GM19043 (cell line): ENCODE measurements at regions not wholly inside any gene's neighbourhood (a gene's known extent, or its start where the extent isn't known, plus 50 kb on each side); places are given as distances from the start of the nearest gene placed in this dataset.

Experiments used
- ATAC-seq: cut with Tn5 transposase; IDR thresholded peaks from one replicate; pipeline ENCODE4 v1.9.1; 2021; ENCODE audit warnings: low read depth; ENCODE audit not compliant: unreplicated experiment

DNA sequence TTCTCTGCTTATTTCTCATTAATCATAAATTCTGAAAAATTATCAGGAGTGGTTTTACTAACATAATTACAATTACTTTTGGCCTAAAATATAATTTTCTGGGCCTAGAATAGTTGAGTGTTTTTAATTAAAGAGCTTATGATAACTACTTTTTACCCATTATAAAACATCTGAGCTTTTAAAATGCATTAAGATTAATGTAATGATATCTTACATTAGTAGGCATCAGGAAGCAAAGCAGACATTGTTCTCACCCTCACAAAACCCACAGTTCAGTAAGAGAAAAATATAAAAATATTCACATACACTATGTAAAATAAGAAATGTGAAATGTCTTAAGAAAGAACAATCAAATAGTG lies 443.7 kb upstream of the SEMA3A start:
- ATAC-seq, result no peak

DNA sequence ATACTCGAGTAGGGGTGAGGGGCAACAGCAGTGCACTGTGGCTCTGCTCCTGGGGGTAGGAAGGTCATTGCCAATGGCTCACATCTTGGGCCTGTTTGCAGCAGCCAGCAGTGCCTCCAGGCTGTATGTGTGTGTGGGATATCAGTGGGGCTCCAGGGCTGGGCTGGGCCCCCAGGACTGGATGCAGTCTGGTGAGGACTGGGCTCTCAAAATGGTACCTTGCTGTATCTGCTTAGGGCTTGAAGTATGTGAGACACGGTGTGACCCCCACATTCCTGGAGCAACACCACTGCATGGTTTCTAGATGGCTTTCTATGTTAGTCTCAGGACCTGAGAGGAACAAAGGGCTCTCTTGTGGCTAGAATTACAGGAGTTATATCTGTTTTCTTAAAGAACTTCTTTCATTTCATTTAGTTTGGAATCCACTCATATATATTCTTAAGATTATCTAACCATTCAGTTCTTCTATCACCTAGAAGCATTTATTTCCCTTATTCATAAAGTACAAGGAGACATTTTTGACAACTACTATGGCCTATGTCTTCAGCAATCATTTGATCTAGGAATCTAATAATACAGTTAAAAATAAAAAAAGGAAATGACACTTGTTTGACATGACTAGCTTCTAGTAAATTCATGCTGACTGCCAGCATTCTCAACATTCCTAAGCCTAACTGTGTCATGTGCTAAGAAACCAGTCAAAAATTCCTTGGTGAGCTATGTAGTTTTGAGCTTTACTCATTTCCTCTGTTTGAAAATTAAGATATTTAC lies 443.2 kb upstream of the SEMA3A start:
- ATAC-seq, result no peak

- ATAC-seq, result no peak
These were observed 437.3 kb upstream of the SEMA3A start for GRCh38 chr7:84631913-84632312.

GRCh38 chr7:84629640-84630318 lies 435.2 kb upstream of the SEMA3A start:
- ATAC-seq, result no peak

DNA sequence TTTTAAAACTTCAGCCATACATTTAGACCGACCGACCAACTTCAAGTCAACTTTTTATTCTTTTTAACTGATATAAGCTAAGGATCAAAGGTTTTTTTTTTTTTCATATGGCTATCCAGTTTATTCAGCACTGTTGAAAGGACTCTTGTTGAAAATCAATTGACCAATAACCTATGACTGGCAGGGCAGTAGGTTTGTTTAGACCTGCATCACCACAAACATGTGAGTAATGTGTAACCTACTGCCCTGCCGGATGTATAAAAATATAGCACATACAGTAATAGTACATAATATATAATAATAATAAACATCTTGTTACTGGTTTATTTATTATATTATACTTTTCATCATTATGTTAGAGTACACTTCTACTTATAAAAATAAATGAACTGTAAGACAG lies 434.6 kb upstream of the SEMA3A start:
- ATAC-seq, result no peak

- no peak for ATAC-seq
These were observed 432.7 kb upstream of the SEMA3A start for GRCh38 chr7:84627250-84627649.

- ATAC-seq, result no peak
These were observed 430.3 kb upstream of the SEMA3A start for GRCh38 chr7:84624927-84625326.

GRCh38 chr7:84624527-84624926 lies 429.9 kb upstream of the SEMA3A start:
- ATAC-seq, result no peak

GRCh38 chr7:84617265-84618030 lies 422.9 kb upstream of the SEMA3A start:
- ATAC-seq, result no peak

DNA sequence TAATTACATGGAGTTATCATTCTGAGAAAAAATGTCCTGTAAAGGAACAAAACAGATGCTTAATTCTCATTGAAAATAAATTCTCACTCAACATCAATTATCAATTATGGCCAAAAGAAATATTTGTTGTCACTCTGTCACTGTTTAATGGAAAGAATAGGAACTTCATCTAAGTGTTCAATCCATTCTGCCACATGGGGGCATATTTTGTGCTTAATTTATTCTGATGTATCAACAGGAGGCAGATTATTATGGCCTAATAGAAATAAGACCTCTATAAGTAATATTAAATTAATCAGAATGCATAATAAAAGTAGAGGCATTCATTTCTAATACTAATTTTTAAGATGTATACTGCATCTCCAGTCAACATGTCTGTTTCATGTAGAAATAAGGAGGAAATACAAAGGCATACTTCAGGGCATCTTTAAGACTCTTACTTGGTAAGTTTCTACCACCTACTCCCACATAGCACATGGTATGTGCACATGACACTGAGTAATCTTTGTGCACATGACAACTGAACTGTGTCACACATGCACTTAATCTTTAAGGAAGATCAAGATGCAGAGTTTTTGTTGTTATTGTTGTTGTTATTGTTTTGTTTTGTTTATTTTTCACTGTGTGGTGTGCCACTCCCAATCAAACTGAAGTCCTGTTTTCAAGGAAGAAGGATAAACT lies 420.4 kb upstream of the SEMA3A start:
- ATAC-seq, result no peak

- no peak for ATAC-seq
These were observed 418.5 kb upstream of the SEMA3A start for GRCh38 chr7:84612981-84613681.

DNA sequence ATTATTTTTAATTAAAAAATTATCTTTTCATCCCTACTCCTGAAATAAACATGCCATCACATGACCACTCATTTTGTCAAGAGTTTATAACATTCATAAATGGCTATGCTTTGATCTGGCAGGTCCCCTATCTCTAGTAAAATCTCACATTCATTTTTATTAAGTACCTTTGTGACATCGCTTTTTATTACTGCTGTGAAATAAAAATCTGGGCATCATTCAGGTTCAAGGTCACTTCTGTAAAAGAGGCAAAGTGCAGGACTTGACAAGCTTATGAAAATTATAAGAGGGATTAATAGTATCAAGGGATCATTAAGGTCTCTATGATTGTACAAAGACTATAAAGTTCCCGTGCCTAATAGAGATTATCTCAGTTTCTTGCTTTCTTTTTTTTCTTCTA lies 416.8 kb upstream of the SEMA3A start:
- ATAC-seq, result no peak

DNA sequence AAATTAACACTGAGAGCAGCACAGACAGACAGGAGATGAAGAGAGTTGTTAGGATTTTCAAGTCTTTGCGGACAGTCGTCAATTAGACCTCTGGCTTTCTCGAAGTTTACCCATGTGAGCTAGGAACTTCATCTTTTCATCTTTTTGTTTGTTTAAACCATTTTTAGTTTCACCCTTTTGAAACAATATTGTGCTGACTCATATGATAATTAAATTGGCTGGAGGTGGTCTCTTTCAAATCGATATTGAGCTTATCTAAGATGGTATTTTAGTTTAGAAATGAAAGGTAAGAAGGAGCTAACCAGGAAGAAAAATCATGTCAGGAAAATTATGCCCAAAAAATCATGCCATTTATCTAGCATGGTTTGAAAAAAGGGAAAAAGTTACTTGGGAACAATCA lies 415.8 kb upstream of the SEMA3A start:
- no peak for ATAC-seq

DNA sequence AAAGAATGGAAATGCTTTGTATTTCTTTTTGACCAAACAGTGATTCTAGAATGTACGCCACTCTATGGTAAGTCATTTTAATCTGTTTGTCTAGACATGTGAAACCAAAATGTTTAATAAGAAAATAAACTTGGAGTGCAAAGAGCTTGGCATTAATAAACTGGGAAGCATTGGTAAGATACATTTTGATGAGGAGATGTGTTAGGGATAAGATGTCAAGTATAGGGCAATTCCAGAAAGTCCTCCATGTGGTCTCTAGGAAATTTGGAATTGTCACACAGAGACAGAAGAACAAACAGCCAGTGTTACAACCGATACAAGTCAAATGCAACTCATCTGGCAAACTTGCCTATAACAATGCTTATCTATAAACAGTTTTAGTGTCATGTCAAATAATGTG lies 410.7 kb upstream of the SEMA3A start:
- ATAC-seq, result no peak

GRCh38 chr7:84603545-84603944 lies 409.0 kb upstream of the SEMA3A start:
- no peak for ATAC-seq

DNA sequence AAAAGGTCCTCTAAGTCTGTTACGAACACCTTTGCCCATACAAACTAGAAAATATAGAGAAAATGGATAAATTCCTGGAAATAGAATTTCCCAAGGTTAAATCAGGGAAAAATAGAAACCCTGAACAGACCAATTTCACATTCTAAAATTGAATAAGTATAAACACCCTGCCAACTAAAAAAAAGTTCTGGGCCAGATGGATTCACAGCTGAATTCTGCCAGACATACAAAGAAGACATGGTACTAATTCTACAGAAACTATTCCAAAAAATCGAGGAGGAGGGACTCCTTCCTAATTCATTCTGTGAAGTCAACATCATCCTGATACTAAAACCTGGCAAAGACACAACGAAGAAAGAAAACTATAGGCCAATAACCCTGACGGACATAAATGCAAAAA lies 400.4 kb upstream of the SEMA3A start:
- ATAC-seq, result no peak

DNA sequence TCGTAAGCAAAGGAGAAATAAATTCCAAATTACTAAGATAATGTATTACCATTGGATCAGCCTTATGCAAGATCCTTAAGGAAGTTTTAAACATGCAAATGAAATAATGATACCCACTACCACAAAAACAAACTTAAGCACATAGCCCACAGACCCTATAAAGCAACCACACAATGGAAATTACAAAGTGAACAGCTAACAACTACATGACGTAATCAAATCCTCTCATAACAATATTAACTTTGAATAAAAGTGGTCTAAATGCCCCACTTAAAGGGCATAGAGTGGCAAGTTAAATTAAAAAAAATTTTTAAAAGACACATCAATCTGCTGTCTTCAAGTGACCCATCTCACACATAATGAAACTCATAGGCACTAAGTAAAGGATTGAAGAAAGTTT lies 397.3 kb upstream of the SEMA3A start:
- ATAC-seq, result no peak

- ATAC-seq, result no peak
These were observed 394.4 kb upstream of the SEMA3A start for GRCh38 chr7:84589012-84589411.

DNA sequence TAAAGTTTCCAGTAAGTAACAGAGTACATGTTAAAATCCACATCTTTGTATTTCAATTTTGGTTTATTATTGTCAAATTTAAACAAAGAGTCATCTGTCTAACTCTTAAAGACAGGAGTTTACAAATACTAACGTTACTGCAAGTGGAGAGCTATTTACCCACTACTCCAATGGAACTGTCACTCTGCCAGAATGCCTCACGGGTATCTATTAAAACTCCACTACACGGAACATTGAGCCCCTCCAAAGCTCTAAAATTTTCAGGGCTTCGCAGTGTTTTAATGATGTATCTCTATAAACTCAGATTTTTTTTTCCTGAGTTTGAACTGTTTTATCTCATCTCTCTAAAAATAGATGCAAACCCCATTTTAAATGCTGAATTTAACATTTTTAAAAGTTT lies 388.7 kb upstream of the SEMA3A start:
- ATAC-seq, result no peak

- ATAC-seq, result no peak
These were observed 388.2 kb upstream of the SEMA3A start for GRCh38 chr7:84582747-84583146.

GRCh38 chr7:84578825-84579224 lies 384.2 kb upstream of the SEMA3A start:
- ATAC-seq, result no peak
